ENCODE measurements at regions not wholly inside any gene's neighbourhood (a gene's known extent, or its start where the extent isn't known, plus 50 kb on each side); places are given as distances from the start of the nearest gene placed in this dataset.

DNA sequence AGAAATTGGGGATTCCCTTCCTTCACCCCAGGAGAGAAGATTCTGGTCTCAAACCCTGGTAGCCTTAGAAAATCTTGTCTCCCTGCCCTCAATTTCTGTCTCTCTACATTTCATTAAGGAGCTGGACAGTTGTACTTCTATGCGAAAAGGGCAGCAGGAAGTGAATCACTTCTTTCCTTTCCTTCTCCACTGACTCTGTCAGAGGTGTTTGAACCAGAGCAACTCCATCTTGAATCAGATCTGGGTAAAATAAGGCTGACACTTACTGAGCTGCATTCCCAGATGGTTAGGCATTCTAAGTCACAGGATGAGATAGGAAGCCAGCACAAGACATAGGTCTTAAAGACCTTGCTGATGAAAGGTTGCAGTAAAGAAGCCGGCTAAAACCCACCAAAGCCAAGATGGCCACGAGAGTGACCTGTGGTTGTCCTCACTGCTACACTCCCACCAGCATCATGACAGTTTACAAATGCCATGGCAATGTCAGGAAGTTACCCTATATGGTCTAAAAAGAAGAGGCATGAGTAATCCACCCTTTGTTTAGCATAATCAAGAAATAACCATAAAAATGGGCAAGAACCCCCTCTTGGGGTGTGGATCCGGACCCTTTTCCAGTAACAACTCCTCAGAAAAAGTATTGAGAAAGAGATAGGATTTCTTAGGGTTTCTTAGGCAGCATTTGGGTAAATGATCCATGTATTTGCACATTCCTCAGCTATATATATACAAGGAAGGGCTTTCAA, 95.8 kb upstream of the PLCB4 start:
- no peak overlapping the region for H3K23ac ChIP-seq (ENCODE audit: insufficient read length, low read depth, low read length)
- no peaks in the 10 kb centered on the region for H3K79me2 ChIP-seq (ENCODE audit: insufficient read depth, low read length)
- H2BK15ac ChIP-seq (ENCODE audit: low read depth, low read length) = no peak overlapping the region
- Mint-ChIP-seq H3K36me3 (ENCODE audit: insufficient read depth in 1 of 3, low read depth in 3 of 3) (peaks cover 0 to 5% (median 0%) of the 10 kb centered on the region in 3 experiments; a peak in 3 of 7 replicates), H3K4me3 (no peak overlapping the region), H3K9me3 (peaks cover 0 to 3% of the 10 kb centered on the region in 2 experiments; a peak in 1 of 5 replicates), H3K4me1 (peaks cover 24 to 26% of the 10 kb centered on the region in 2 experiments), H3K27me3 (ENCODE audit: low read depth) (no peaks in the 10 kb centered on the region; the same call in 1 of the 2 replicates), H3K27ac (peak overlapping the region in 1 of 3 experiments; percentile 60; a peak in 2 of 7 replicates)
- H2BK120ac ChIP-seq (ENCODE audit: low read depth, low read length, poor library complexity, severe bottlenecking) = no peak overlapping the region
- WGBS (ENCODE audit: extremely low coverage, insufficient read length, low lambda C conversion rate) = no CpG with 5 or more reads among the region's 4 CpGs
- peak overlapping the region; percentile 75 for H2BK20ac ChIP-seq (ENCODE audit: low read depth, low read length, poor library complexity, severe bottlenecking)
- H2BK5ac ChIP-seq (ENCODE audit: insufficient read length, low read length) = no peak overlapping the region
- no peaks in the 10 kb centered on the region for H3K79me1 ChIP-seq (ENCODE audit: insufficient read depth, low read depth, low read length, poor library complexity, severe bottlenecking)
- no peak overlapping the region for H4K91ac ChIP-seq (ENCODE audit: insufficient read length, low read depth, low read length)
- no peak overlapping the region for H3T11ph ChIP-seq (ENCODE audit: low read length)
- no peaks in the 10 kb centered on the region for H3K27me3 ChIP-seq (ENCODE audit: insufficient read depth, low read length)
- H3K56ac ChIP-seq (ENCODE audit: insufficient read length, low read depth, low read length) = no peak overlapping the region
- no peaks in the 10 kb centered on the region for H4K20me1 ChIP-seq (ENCODE audit: control insufficient read depth, insufficient read depth, insufficient read length)
- H3K27ac ChIP-seq (ENCODE audit: insufficient read length, low read depth, low read length) = no peak overlapping the region
- no peaks in the 10 kb centered on the region for H3K9me3 ChIP-seq (ENCODE audit: control insufficient read depth, low read depth, low read length)
- H2BK12ac ChIP-seq (ENCODE audit: insufficient read length, low read depth, low read length) = no peak overlapping the region
- H2AFZ ChIP-seq (ENCODE audit: low read length) = no peak overlapping the region
- H3K4me1 ChIP-seq (ENCODE audit: insufficient read depth, low read length) = peaks cover 11% of the 10 kb centered on the region; the same call in 1 of the 2 replicates
- H3K9ac ChIP-seq (ENCODE audit: extremely low read depth, insufficient read length, low read length) = no peak overlapping the region
- H3K4me2 ChIP-seq (ENCODE audit: insufficient read depth, insufficient read length, low read length) = no peak overlapping the region
- H4K8ac ChIP-seq (replicated peaks; ENCODE audit: insufficient read length, low read depth, low read length) = no peak overlapping the region
- no peak for TF ChIP-seq CTCF (conservative IDR thresholded peaks at IDR 0.05)
- no peak overlapping the region for H3K4ac ChIP-seq (ENCODE audit: low read depth, low read length)
- no peak overlapping the region for H4K5ac ChIP-seq (ENCODE audit: insufficient read length, low read depth, low read length)
- no peaks in the 10 kb centered on the region for H3K23me2 ChIP-seq (ENCODE audit: insufficient read length, low read depth, low read length, poor library complexity, severe bottlenecking)
- no peak overlapping the region for H3K14ac ChIP-seq (ENCODE audit: insufficient read depth, low read length)
- DNase-seq = no peak
- H3K18ac ChIP-seq (ENCODE audit: insufficient read length, low read depth, low read length) = no peak overlapping the region
- H2AK5ac ChIP-seq (ENCODE audit: insufficient read length, low read length) = no peak overlapping the region

Measured in H9 (cell line).